Smooth muscle cell (in vitro differentiated cells): ENCODE measurements at regions not wholly inside any gene's neighbourhood (a gene's known extent, or its start where the extent isn't known, plus 50 kb on each side); places are given as distances from the start of the nearest gene placed in this dataset.
"Not testable (repeated sequence)": the region's sequence is repeated elsewhere in the genome, so short reads cannot be mapped to it uniquely, and the experiment has no call there.

Source experiments
- DNase-seq: peaks from one replicate; lab custom pipeline; 2025; ENCODE audit not compliant: unreplicated experiment; lab: John Stamatoyannopoulos, UW
- H2AFZ ChIP-seq: fragments of 200-600 bp; sonication (generic); 2 replicates; pipeline ENCODE4 v1.6.0; 2016; ENCODE audit warnings: antibody characterized with exemption, low read depth, mild to moderate bottlenecking
- H3F3A ChIP-seq: fragments of 200-600 bp; sonication (generic); 2 replicates; pipeline ENCODE4 v1.6.0; 2017; ENCODE audit warnings: antibody characterized with exemption, low read depth
- H3K27ac ChIP-seq: fragments of 200-600 bp; sonication (generic); 2 replicates; pipeline ENCODE4 v1.5.1; 2016; ENCODE audit warnings: low read depth, mild to moderate bottlenecking
- H3K27me3 ChIP-seq: fragments of 200-600 bp; sonication (generic); 2 replicates; pipeline ENCODE4 v1.6.1; 2016; ENCODE audit warnings: low read depth, mild to moderate bottlenecking
- H3K36me3 ChIP-seq: fragments of 200-600 bp; sonication (generic); 2 replicates; pipeline ENCODE4 v1.5.1; 2016; ENCODE audit warnings: low read depth
- H3K4me1 ChIP-seq: fragments of 200-600 bp; sonication (generic); 2 replicates; pipeline ENCODE4 v1.5.1; 2016; ENCODE audit warnings: low read depth
- H3K4me2 ChIP-seq: fragments of 200-600 bp; sonication (generic); 2 replicates; pipeline ENCODE4 v1.6.0; 2016; ENCODE audit warnings: mild to moderate bottlenecking
- H3K4me3 ChIP-seq: fragments of 200-600 bp; sonication (generic); 2 replicates; pipeline ENCODE4 v1.5.1; 2016; ENCODE audit warnings: mild to moderate bottlenecking
- H3K79me2 ChIP-seq: fragments of 200-600 bp; sonication (generic); 2 replicates; pipeline ENCODE4 v1.6.0; 2016; ENCODE audit warnings: low read depth, mild to moderate bottlenecking
- H3K9ac ChIP-seq: fragments of 200-600 bp; sonication (generic); 2 replicates; pipeline ENCODE4 v1.6.0; 2016; ENCODE audit warnings: low read depth
- H3K9me3 ChIP-seq: fragments of 200-600 bp; sonication (generic); replicated peaks from 2 replicates; pipeline ENCODE4 v1.5.1; 2016; ENCODE audit warnings: low read depth
- H4K20me1 ChIP-seq: fragments of 200-600 bp; sonication (generic); 2 replicates; pipeline ENCODE4 v1.6.0; 2016; ENCODE audit warnings: low read depth
- WGBS: methylation state at CpG from one replicate; pipeline ENCODE4 v1.1.7; 2016; ENCODE audit warnings: low lambda C conversion rate; 5-methylcytosine and 5-hydroxymethylcytosine counted together
- TF ChIP-seq, protein P1 (sequence below): fragments of 200-600 bp; sonication (generic); IDR thresholded peaks from 2 replicates; pipeline ENCODE4 v1.5.1; 2017; ENCODE audit warnings: borderline replicate concordance, mild to moderate bottlenecking, antibody characterized with exemption; ENCODE audit not compliant: insufficient read depth, poor library complexity, severe bottlenecking

GRCh38 chr5:135264451-135265440, 134.3 kb downstream of the MACROH2A1 start:
- no peak for DNase-seq
- H3K4me1 ChIP-seq: peaks cover 27% of the 10 kb centered on the region
- peak overlapping the region; percentile 94 for H3K27ac ChIP-seq
- H3K27me3 ChIP-seq: no peaks in the 10 kb centered on the region
- H2AFZ ChIP-seq: peak overlapping the region; percentile 3
- TF ChIP-seq, protein P1, sequence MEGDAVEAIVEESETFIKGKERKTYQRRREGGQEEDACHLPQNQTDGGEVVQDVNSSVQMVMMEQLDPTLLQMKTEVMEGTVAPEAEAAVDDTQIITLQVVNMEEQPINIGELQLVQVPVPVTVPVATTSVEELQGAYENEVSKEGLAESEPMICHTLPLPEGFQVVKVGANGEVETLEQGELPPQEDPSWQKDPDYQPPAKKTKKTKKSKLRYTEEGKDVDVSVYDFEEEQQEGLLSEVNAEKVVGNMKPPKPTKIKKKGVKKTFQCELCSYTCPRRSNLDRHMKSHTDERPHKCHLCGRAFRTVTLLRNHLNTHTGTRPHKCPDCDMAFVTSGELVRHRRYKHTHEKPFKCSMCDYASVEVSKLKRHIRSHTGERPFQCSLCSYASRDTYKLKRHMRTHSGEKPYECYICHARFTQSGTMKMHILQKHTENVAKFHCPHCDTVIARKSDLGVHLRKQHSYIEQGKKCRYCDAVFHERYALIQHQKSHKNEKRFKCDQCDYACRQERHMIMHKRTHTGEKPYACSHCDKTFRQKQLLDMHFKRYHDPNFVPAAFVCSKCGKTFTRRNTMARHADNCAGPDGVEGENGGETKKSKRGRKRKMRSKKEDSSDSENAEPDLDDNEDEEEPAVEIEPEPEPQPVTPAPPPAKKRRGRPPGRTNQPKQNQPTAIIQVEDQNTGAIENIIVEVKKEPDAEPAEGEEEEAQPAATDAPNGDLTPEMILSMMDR: no peak
- H3K79me2 ChIP-seq: no peaks in the 10 kb centered on the region
- 38% methylated on average over 17 of the region's 17 CpGs for WGBS
- H3K4me3 ChIP-seq: peak overlapping the region; percentile 9
- peaks cover 8% of the 10 kb centered on the region for H3F3A ChIP-seq
- H3K36me3 ChIP-seq: no peaks in the 10 kb centered on the region
- H3K9ac ChIP-seq: peak overlapping the region; percentile 28
- no peaks in the 10 kb centered on the region for H4K20me1 ChIP-seq
- H3K4me2 ChIP-seq: peak overlapping the region; percentile 79
- H3K9me3 ChIP-seq: no peaks in the 10 kb centered on the region

GRCh38 chr5:135263022-135263668, 135.9 kb downstream of the MACROH2A1 start:
- WGBS: 13% methylated on average over 17 of the region's 17 CpGs
- no peaks in the 10 kb centered on the region for H4K20me1 ChIP-seq
- H2AFZ ChIP-seq: no peak overlapping the region
- no peak for DNase-seq
- H3K4me2 ChIP-seq: peak overlapping the region; percentile 79
- peaks cover 8% of the 10 kb centered on the region for H3F3A ChIP-seq
- TF ChIP-seq, protein P1: no peak
- H3K9ac ChIP-seq: peak overlapping the region; percentile 12
- no peaks in the 10 kb centered on the region for H3K79me2 ChIP-seq
- no peaks in the 10 kb centered on the region for H3K9me3 ChIP-seq
- H3K4me3 ChIP-seq: no peak overlapping the region
- peak overlapping the region; percentile 94 for H3K27ac ChIP-seq
- H3K36me3 ChIP-seq: no peaks in the 10 kb centered on the region
- H3K4me1 ChIP-seq: peaks cover 20% of the 10 kb centered on the region
- no peaks in the 10 kb centered on the region for H3K27me3 ChIP-seq

DNA sequence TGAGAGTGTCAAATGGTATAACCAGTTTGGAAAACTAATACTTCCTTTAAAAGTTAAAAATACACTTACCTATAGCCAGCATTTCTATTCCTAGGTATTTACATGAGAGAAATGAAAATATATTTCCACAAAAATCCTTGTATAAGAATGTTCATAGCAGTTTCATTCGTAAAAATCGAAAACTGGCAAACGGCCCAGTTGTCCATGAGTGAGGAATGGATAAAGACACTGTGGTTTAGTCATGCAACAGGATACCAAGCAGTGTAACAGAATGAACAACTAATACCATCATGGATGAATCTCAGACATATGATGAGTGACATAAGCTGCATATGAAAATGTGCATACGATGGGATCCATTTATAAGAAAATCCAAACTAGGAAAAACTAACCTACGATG, 136.7 kb downstream of the MACROH2A1 start:
- H3K79me2 ChIP-seq: no peaks in the 10 kb centered on the region
- 89% methylated on average over 5 of the region's 5 CpGs for WGBS

GRCh38 chr5:135260108-135260507, 138.9 kb downstream of the MACROH2A1 start:
- not testable (repeated sequence) for H3K4me2 ChIP-seq, H3K9ac ChIP-seq, H3K36me3 ChIP-seq, DNase-seq, H3K4me1 ChIP-seq, H3K27me3 ChIP-seq, H3F3A ChIP-seq, H3K79me2 ChIP-seq, H2AFZ ChIP-seq, H4K20me1 ChIP-seq, H3K27ac ChIP-seq, H3K9me3 ChIP-seq, H3K4me3 ChIP-seq

More for the DNA sequence above, 136.7 kb downstream of the MACROH2A1 start:
- H3K27ac ChIP-seq: peak overlapping the region; percentile 94
- H3K4me1 ChIP-seq: peaks cover 15% of the 10 kb centered on the region
- H3K4me2 ChIP-seq: no peak overlapping the region
- H3K9ac ChIP-seq: no peak overlapping the region
- H4K20me1 ChIP-seq: no peaks in the 10 kb centered on the region
- no peak overlapping the region for H2AFZ ChIP-seq
- no peak overlapping the region for H3K4me3 ChIP-seq
- H3K36me3 ChIP-seq: no peaks in the 10 kb centered on the region
- TF ChIP-seq, protein P1: no peak
- H3K27me3 ChIP-seq: no peaks in the 10 kb centered on the region
- no peak for DNase-seq
- H3K9me3 ChIP-seq: no peaks in the 10 kb centered on the region
- H3F3A ChIP-seq: peaks cover 8% of the 10 kb centered on the region
